LNCaP clone FGC (cell line): ENCODE measurements at regions not wholly inside any gene's neighbourhood (a gene's known extent, or its start where the extent isn't known, plus 50 kb on each side); places are given as distances from the start of the nearest gene placed in this dataset.

Experiments used
- DNase-seq: peaks from one replicate; pipeline ENCODE4 v3.0.0-alpha.2; 2011; ENCODE audit warnings: low read depth
- H3K4me3 ChIP-seq: 2 replicates; pipeline ENCODE4 v1.5.1; 2011; ENCODE audit warnings: mild to moderate bottlenecking, low read depth, low read length, control low read depth
- CTCF ChIP-seq: IDR thresholded peaks from 2 replicates; pipeline ENCODE4 v1.5.1; 2012; ENCODE audit warnings: mild to moderate bottlenecking; ENCODE audit not compliant: control insufficient read depth, insufficient read depth; ENCODE audit errors: extremely low read depth

- no peak for DNase-seq
- TF ChIP-seq CTCF: no peak
- no peak overlapping the region for H3K4me3 ChIP-seq
These were observed 112.1 kb downstream of the COPRS start for GRCh38 chr17:31746884-31747495.

- TF ChIP-seq CTCF: no peak
- DNase-seq: no peak
- no peak overlapping the region for H3K4me3 ChIP-seq
These were observed 113.0 kb downstream of the COPRS start for GRCh38 chr17:31745964-31746600.

- no peak for TF ChIP-seq CTCF
- H3K4me3 ChIP-seq: no peak overlapping the region
- peak; percentile 30 for DNase-seq
These were observed 114.5 kb downstream of the COPRS start for GRCh38 chr17:31744511-31744951.

GRCh38 chr17:31743797-31744196 is 115.2 kb downstream of the COPRS start:
- no peak for TF ChIP-seq CTCF
- DNase-seq: no peak
- H3K4me3 ChIP-seq: no peak overlapping the region

GRCh38 chr17:31741371-31741770 is 117.7 kb downstream of the COPRS start:
- TF ChIP-seq CTCF: no peak
- no peak for DNase-seq
- H3K4me3 ChIP-seq: no peak overlapping the region

- DNase-seq: no peak
- H3K4me3 ChIP-seq: no peak overlapping the region
These were observed 118.4 kb downstream of the COPRS start for GRCh38 chr17:31740611-31741082.

More at GRCh38 chr17:31740611-31741082, 118.4 kb downstream of the COPRS start:
- TF ChIP-seq CTCF: no peak
